K562 (cell line): ENCODE measurements at regions not wholly inside any gene's neighbourhood (a gene's known extent, or its start where the extent isn't known, plus 50 kb on each side); places are given as distances from the start of the nearest gene placed in this dataset.

Experiments
- ATAC-seq: fragments of 200-7000 bp; cut with Tn5 transposase; 3 replicates; pipeline ENCODE4 v1.9.1; 2020; ENCODE audit warnings: moderate library complexity
- BruUV-seq: library from RNA; stranded (reverse); fragments of 400-500 nt; replicated peaks from 2 replicates; lab custom pipeline; 2021; lab: Mats Ljungman, UMichigan
- CTCF ChIA-PET: fragments of 300-600 bp; formaldehyde crosslinking; extraction: SDS; loops from one replicate; lab custom pipeline; 2021; ENCODE audit warnings: low intra/inter-chr PET ratio; lab: Yijun Ruan, JAX
- POLR2A ChIA-PET: fragments of 300-600, 350-650 bp; sonication (Branson Sonifier 250); formaldehyde crosslinking; extraction: SDS; loops from one replicate; lab custom pipeline; 2021; ENCODE audit warnings: antibody characterized with exemption, inconsistent platforms; lab: Yijun Ruan, JAX
- DNase-seq, 4 experiments: peaks; one replicate each; pipeline versions ENCODE4 v3.0.0 to v3.0.0-alpha.2; 2011 to 2018; ENCODE audit warnings: low spot score in 3 of 4, mixed read lengths in 3 of 4; ENCODE audit errors: extremely low read depth in 1 of 4
- FAIRE-seq: peaks from 2 replicates; lab custom pipeline; 2011; peaks lifted over from hg19 to GRCh38; lab: Jason Lieb, UNC
- H2AFZ ChIP-seq: 2 replicates; pipeline ENCODE4 v1.6.0; 2011; ENCODE audit warnings: low read depth, low read length, control low read depth, inconsistent platforms
- H3K27ac ChIP-seq: fragments of 200-600 bp; 3 replicates; pipeline ENCODE4 v1.8.0; 2011; ENCODE audit warnings: low read depth, mild to moderate bottlenecking, control low read depth, inconsistent platforms, low read length, moderate library complexity, mixed read lengths; ENCODE audit errors: extremely low read depth
- H3K27me3 ChIP-seq, 2 experiments: fragments of 300-600 bp in 1 of 2; 2 replicates in 1 of 2; 3 replicates in 1 of 2; pipeline versions ENCODE4 v1.6.0 to v1.8.0; 2011; ENCODE audit warnings: inconsistent platforms in 2 of 2, low read length in 2 of 2, mild to moderate bottlenecking in 1 of 2, mixed read lengths in 1 of 2, moderate library complexity in 1 of 2; ENCODE audit not compliant: control insufficient read depth in 2 of 2, insufficient read depth in 2 of 2
- H3K36me3 ChIP-seq: fragments of 300-600 bp; 3 replicates; pipeline ENCODE4 v1.8.0; 2011; ENCODE audit warnings: mild to moderate bottlenecking, low read length, inconsistent platforms; ENCODE audit not compliant: control insufficient read depth, insufficient read depth
- H3K4me1 ChIP-seq, 2 experiments: fragments of 200-600 bp in 1 of 2; replicated peaks in 1 of 2; 2 replicates in 1 of 2; 3 replicates in 1 of 2; pipeline versions ENCODE4 v1.5.1 to v1.8.0; 2011; ENCODE audit warnings: inconsistent platforms in 2 of 2, low read length in 2 of 2, mild to moderate bottlenecking in 1 of 2, mixed read lengths in 1 of 2, moderate library complexity in 1 of 2; ENCODE audit not compliant: control insufficient read depth in 2 of 2, insufficient read depth in 2 of 2
- H3K4me2 ChIP-seq: 2 replicates; pipeline ENCODE4 v1.6.1; 2011; ENCODE audit warnings: low read length, control low read depth, inconsistent platforms, mixed read lengths; ENCODE audit not compliant: insufficient read depth
- H3K4me3 ChIP-seq: fragments of 200-600 bp; sonication (generic), shearing (Covaris generic); 2 replicates; pipeline ENCODE4 v1.5.1; 2016; ENCODE audit warnings: control low read depth, inconsistent platforms
- H3K79me2 ChIP-seq: fragments of 200-600 bp; 3 replicates; pipeline ENCODE4 v1.8.0; 2011; ENCODE audit warnings: low read length, inconsistent platforms; ENCODE audit not compliant: control insufficient read depth, insufficient read depth
- H3K9ac ChIP-seq, 2 experiments: 2 replicates each; pipeline versions ENCODE4 v1.6.0 to v1.6.1; 2011; ENCODE audit warnings: low read depth in 2 of 2, low read length in 2 of 2, control low read depth in 1 of 2, inconsistent platforms in 1 of 2, mild to moderate bottlenecking in 1 of 2, mixed read lengths in 1 of 2; ENCODE audit not compliant: insufficient read depth in 1 of 2
- H3K9me1 ChIP-seq: one replicate; pipeline ENCODE4 v1.6.0; 2011; ENCODE audit warnings: inconsistent platforms, mild to moderate bottlenecking, low read length, moderate library complexity; ENCODE audit not compliant: control insufficient read depth, insufficient read depth
- H3K9me3 ChIP-seq: replicated peaks from 2 replicates; pipeline ENCODE4 v1.5.1; 2011; ENCODE audit warnings: low read depth, low read length, inconsistent platforms; ENCODE audit not compliant: control insufficient read depth, insufficient read depth
- H4K20me1 ChIP-seq: replicated peaks from 2 replicates; pipeline ENCODE4 v1.6.1; 2011; ENCODE audit warnings: low read length, inconsistent platforms, mixed read lengths; ENCODE audit not compliant: control insufficient read depth, insufficient read depth
- CCAR2 ChIP-seq: fragments of 200-400 bp; formaldehyde crosslinking; IDR thresholded peaks from 2 replicates; pipeline ENCODE4 v1.6.1; 2017; ENCODE audit warnings: mild to moderate bottlenecking, low read depth, low read length
- FOXA3 ChIP-seq, 2 experiments: fragments of 450-650 bp in 1 of 2; sonication (generic) in 1 of 2; formaldehyde crosslinking; IDR thresholded peaks in 1 of 2; conservative IDR thresholded peaks in 1 of 2; 2 replicates each; pipeline versions ENCODE4 v1.4.0 to v1.8.0; 2020 to 2022; ENCODE audit warnings: mild to moderate bottlenecking in 2 of 2, missing genetic modification reagents in 1 of 2
- RB1 ChIP-seq: fragments of 450-650 bp; IDR thresholded peaks from 2 replicates; pipeline ENCODE4 v1.6.1; 2017; ENCODE audit warnings: low read depth, mild to moderate bottlenecking
- SNIP1 ChIP-seq: fragments of 450-650 bp; IDR thresholded peaks from 2 replicates; pipeline ENCODE4 v1.7.1; 2017; ENCODE audit warnings: low read depth, mild to moderate bottlenecking
- YY1 ChIP-seq, 3 experiments: IDR thresholded peaks; 2 replicates each; pipeline ENCODE4 v1.6.1; 2011; ENCODE audit warnings: low read length in 2 of 3, mild to moderate bottlenecking in 2 of 3, moderate library complexity in 2 of 3, borderline replicate concordance in 1 of 3, control low read depth in 1 of 3, low read depth in 1 of 3; ENCODE audit not compliant: insufficient read depth in 3 of 3, insufficient replicate concordance in 2 of 3, control insufficient read depth in 1 of 3, insufficient read length in 1 of 3; ENCODE audit errors: extremely low read depth in 1 of 3
- ZNF436 ChIP-seq: fragments of 250-450, 450-650 bp; sonication (Bioruptor Pico); formaldehyde crosslinking; IDR thresholded peaks from 2 replicates; pipeline ENCODE4 v1.7.0; 2020; ENCODE audit warnings: mild to moderate bottlenecking
- WGBS: fragments of 100-300 bp; shearing (Covaris generic); methylation state at CpG from one replicate; pipeline ENCODE4 v1.1.6; 2016; ENCODE audit warnings: low coverage, mixed read lengths; ENCODE audit not compliant: insufficient coverage; ENCODE audit errors: missing lambda C conversion rate; 5-methylcytosine and 5-hydroxymethylcytosine counted together
- in situ Hi-C: fragments of 300-500 bp; cut with MboI; formaldehyde crosslinking; loops from 4 replicates; pipeline ENCODE4 v1.15.0; 2018; ENCODE audit warnings: inconsistent platforms, mixed read lengths
- intact Hi-C: fragments of 100-400 bp; cut with micrococcal nuclease; formaldehyde crosslinking; loops from 2 replicates; pipeline ENCODE4 v1.14.2; 2022

DNA sequence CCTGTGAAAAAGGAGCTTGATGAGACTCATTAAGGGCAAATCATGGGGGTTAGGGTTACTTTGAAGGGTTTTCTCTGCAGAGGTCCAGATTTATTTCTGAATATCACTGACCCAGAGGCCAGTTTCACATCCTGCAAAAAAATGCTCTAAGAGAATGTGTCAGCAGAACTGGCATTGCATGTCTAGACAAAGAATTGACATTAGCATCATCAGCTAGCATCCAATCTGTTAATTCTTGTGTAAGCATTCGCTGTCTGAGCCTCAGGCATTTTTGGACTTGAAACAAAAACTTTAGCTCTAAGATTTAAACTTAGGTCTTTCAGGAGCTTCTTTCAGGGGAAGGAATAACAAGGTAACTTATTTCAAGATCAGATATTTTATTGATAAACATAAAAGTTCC, 187.9 kb upstream of the ELL2 start:
- ATAC-seq = no peak
- Histone ChIP-seq H2AFZ (no peak overlapping the region), H3K9me1 (no peaks in the 10 kb centered on the region), H3K36me3 (no peaks in the 10 kb centered on the region)
- no TSS peak for BruUV-seq
- no peak for TF ChIP-seq ZNF436 (CRISPR knock-in tag)
- no peak for TF ChIP-seq RB1
- TF ChIP-seq CCAR2 = no peak
- TF ChIP-seq SNIP1 = no peak
- TF ChIP-seq YY1 (IDR thresholded peaks at IDR 0.05; ENCODE audit: borderline replicate concordance in 1 of 3, control insufficient read depth in 1 of 3, extremely low read depth in 1 of 3, insufficient read depth in 3 of 3, insufficient read length in 1 of 3, insufficient replicate concordance in 2 of 3, low read depth in 1 of 3, low read length in 2 of 3) = no peak
- TF ChIP-seq FOXA3 (CRISPR knock-in tag; conservative IDR thresholded peaks at IDR 0.05 in 1 of 2, IDR thresholded peaks at IDR 0.05 in 1 of 2) = no peak
- TF ChIP-seq, all 486 proteins: peak for 0
- no peaks in the 10 kb centered on the region for H3K4me1 ChIP-seq
- CTCF ChIA-PET = no interaction called here
- DNase-seq = no peak
- in situ Hi-C loops = no loop called here
- no peaks in the 10 kb centered on the region for H3K9me3 ChIP-seq
- POLR2A ChIA-PET = interaction anchor here (0.9 kb wide), 1 partner anchor 21 kb away, joined by 3 read pairs; no protein-coding TSS in a partner anchor
- intact Hi-C loops = no loop called here
- FAIRE-seq = no peak
- no peaks in the 10 kb centered on the region for H3K79me2 ChIP-seq
- H3K27ac ChIP-seq = no peak overlapping the region
- H3K9ac ChIP-seq = no peak overlapping the region
- no peak overlapping the region for H3K4me2 ChIP-seq
- 13% methylated on average over 1 of the region's 1 CpG for WGBS
- H3K4me3 ChIP-seq = no peak overlapping the region
- H4K20me1 ChIP-seq = no peaks in the 10 kb centered on the region
- no peaks in the 10 kb centered on the region for H3K27me3 ChIP-seq
